Fibroblast of villous mesenchyme (primary cell): ENCODE measurements at regions not wholly inside any gene's neighbourhood (a gene's known extent, or its start where the extent isn't known, plus 50 kb on each side); places are given as distances from the start of the nearest gene placed in this dataset.

Source experiments
- DNase-seq: peaks from one replicate; pipeline ENCODE4 v3.0.0-alpha.2; 2010; ENCODE audit warnings: low read depth
- H3K4me3 ChIP-seq: 2 replicates; pipeline ENCODE4 v1.5.1; 2011; ENCODE audit warnings: low read depth, mild to moderate bottlenecking, low read length
- CTCF ChIP-seq: IDR thresholded peaks from 2 replicates; pipeline ENCODE4 v1.5.1; 2012; ENCODE audit warnings: low read depth, mild to moderate bottlenecking, low read length; ENCODE audit not compliant: insufficient read depth

- H3K4me3 ChIP-seq, result no peak overlapping the region
- no peak for TF ChIP-seq CTCF
Observed at GRCh38 chr22:49230194-49230577, 597.5 kb downstream of the BRD1 start.

GRCh38 chr22:49229483-49230193 is 598.0 kb downstream of the BRD1 start:
- DNase-seq, result no peak
- TF ChIP-seq CTCF, result no peak
- no peak overlapping the region for H3K4me3 ChIP-seq

More at GRCh38 chr22:49230194-49230577, 597.5 kb downstream of the BRD1 start:
- DNase-seq, result no peak

- TF ChIP-seq CTCF, result no peak
- no peak overlapping the region for H3K4me3 ChIP-seq
- DNase-seq, result no peak
Observed at GRCh38 chr22:49228431-49229037, 599.1 kb downstream of the BRD1 start.

GRCh38 chr22:49227670-49228069 is 600.0 kb downstream of the BRD1 start:
- no peak overlapping the region for H3K4me3 ChIP-seq
- no peak for DNase-seq
- TF ChIP-seq CTCF, result no peak

- H3K4me3 ChIP-seq, result no peak overlapping the region
- DNase-seq, result no peak
- no peak for TF ChIP-seq CTCF
Observed at GRCh38 chr22:49226096-49226495, 601.6 kb downstream of the BRD1 start.

- DNase-seq, result no peak
- H3K4me3 ChIP-seq, result no peak overlapping the region
- no peak for TF ChIP-seq CTCF
Observed at GRCh38 chr22:49224243-49224642, 603.4 kb downstream of the BRD1 start.

DNA sequence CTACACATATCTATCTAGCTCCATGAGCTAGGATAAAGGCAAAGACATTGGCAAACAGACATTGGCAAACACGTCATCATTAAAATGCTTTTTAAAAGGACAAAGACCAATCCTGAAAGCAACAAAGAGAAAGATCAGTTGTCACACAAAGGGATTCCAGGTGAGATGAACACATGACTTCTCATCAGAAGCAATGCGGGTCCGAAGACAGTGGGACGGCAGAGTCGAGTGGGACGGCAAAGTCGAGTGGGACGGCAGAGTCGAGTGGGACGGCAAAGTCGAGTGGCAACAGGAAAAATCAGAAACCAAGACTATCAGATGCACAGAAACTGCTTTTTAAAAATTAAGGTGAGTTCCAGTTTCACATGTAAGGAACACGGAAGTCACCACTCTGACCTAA is 609.5 kb downstream of the BRD1 start:
- no peak overlapping the region for H3K4me3 ChIP-seq
- TF ChIP-seq CTCF, result no peak
- no peak for DNase-seq
